Lower leg skin (tissue), 3 donors: ENCODE measurements at regions not wholly inside any gene's neighbourhood (a gene's known extent, or its start where the extent isn't known, plus 50 kb on each side); places are given as distances from the start of the nearest gene placed in this dataset.

Experiments
- POLR2A ChIP-seq, 2 donors: fragments of 450-650 bp; IDR thresholded peaks; one replicate each; pipeline ENCODE4 v1.6.1; 2016 to 2017; ENCODE audit warnings: antibody characterized with exemption in 2 of 2, mild to moderate bottlenecking in 1 of 2, moderate library complexity in 1 of 2
- TF ChIP-seq, protein P1 (sequence below), 3 donors: fragments of 450-650 bp; IDR thresholded peaks; one replicate each; pipeline ENCODE4 v1.5.1; 2016; ENCODE audit warnings: antibody characterized with exemption in 3 of 3, mild to moderate bottlenecking in 3 of 3, moderate library complexity in 2 of 3

DNA sequence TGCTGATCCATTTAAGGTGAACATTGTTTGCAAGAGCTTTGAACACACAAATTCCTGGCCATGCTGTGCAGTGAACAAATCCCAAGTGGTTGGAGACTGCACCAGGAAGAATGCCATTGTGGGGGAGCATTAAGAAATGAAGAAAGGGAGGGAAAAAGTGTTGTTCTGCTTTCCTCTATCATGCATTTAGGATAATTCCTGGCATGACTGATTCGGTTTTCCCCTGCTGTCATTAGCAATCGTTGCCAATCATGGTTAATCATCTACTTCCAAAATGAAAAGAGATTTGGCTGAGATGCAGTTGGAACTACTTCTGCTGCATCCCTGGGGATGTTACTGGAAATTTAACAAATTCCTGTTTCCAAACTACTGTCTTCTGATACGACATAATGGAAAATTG, 73.7 kb upstream of the ZPLD1 start:
- no peak for TF ChIP-seq POLR2A (IDR thresholded peaks at IDR 0.05)
- TF ChIP-seq, protein P1, sequence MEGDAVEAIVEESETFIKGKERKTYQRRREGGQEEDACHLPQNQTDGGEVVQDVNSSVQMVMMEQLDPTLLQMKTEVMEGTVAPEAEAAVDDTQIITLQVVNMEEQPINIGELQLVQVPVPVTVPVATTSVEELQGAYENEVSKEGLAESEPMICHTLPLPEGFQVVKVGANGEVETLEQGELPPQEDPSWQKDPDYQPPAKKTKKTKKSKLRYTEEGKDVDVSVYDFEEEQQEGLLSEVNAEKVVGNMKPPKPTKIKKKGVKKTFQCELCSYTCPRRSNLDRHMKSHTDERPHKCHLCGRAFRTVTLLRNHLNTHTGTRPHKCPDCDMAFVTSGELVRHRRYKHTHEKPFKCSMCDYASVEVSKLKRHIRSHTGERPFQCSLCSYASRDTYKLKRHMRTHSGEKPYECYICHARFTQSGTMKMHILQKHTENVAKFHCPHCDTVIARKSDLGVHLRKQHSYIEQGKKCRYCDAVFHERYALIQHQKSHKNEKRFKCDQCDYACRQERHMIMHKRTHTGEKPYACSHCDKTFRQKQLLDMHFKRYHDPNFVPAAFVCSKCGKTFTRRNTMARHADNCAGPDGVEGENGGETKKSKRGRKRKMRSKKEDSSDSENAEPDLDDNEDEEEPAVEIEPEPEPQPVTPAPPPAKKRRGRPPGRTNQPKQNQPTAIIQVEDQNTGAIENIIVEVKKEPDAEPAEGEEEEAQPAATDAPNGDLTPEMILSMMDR (IDR thresholded peaks at IDR 0.05) = no peak
